ENCODE measurements at regions not wholly inside any gene's neighbourhood (a gene's known extent, or its start where the extent isn't known, plus 50 kb on each side); places are given as distances from the start of the nearest gene placed in this dataset.

DNA sequence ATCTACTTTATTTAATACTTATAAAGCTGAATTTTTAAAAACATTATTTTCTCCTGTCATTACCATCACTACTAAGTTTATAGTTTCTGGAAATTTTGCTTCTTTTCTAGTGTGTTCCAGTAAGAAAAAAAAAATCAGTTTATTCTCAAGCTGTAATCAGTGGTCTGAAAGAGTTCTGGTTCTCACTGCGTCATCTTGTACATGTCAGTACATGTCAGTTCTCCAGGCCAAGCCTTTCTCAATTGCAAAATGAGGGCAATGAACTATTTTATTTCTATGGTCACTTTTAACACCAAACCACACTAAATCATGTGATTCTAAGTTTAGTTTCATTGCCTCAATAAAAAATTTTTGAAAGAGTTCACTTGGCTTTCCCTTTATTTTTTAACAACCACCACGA, 468.9 kb upstream of the LRFN5 start:
- TF ChIP-seq YY1 (IDR thresholded peaks at IDR 0.05; ENCODE audit: low read depth) (no peak), RFX5 (IDR thresholded peaks at IDR 0.05; ENCODE audit: low read length) (no peak), FOXJ3 (CRISPR knock-in tag; IDR thresholded peaks at IDR 0.05) (no peak), CHD2 (IDR thresholded peaks at IDR 0.05; ENCODE audit: low read length, partially characterized antibody) (no peak), FOSL2 (IDR thresholded peaks at IDR 0.05; ENCODE audit: borderline replicate concordance, low read depth) (no peak), MXI1 (IDR thresholded peaks at IDR 0.05; ENCODE audit: low read depth, low read length) (no peak), TCF12 (IDR thresholded peaks at IDR 0.05) (no peak), RCOR1 (IDR thresholded peaks at IDR 0.05; ENCODE audit: low read length) (no peak), RAD21 (IDR thresholded peaks at IDR 0.05; ENCODE audit: low read length) (no peak), POLR2AphosphoS5 (IDR thresholded peaks at IDR 0.05; ENCODE audit: low read depth, low read length) (no peak), ELF1 (IDR thresholded peaks at IDR 0.05) (no peak), EP300 (IDR thresholded peaks at IDR 0.05; ENCODE audit: borderline replicate concordance in 1 of 2, low read depth in 1 of 2, low read length in 1 of 2) (no peak)
- TF ChIP-seq, protein P1, sequence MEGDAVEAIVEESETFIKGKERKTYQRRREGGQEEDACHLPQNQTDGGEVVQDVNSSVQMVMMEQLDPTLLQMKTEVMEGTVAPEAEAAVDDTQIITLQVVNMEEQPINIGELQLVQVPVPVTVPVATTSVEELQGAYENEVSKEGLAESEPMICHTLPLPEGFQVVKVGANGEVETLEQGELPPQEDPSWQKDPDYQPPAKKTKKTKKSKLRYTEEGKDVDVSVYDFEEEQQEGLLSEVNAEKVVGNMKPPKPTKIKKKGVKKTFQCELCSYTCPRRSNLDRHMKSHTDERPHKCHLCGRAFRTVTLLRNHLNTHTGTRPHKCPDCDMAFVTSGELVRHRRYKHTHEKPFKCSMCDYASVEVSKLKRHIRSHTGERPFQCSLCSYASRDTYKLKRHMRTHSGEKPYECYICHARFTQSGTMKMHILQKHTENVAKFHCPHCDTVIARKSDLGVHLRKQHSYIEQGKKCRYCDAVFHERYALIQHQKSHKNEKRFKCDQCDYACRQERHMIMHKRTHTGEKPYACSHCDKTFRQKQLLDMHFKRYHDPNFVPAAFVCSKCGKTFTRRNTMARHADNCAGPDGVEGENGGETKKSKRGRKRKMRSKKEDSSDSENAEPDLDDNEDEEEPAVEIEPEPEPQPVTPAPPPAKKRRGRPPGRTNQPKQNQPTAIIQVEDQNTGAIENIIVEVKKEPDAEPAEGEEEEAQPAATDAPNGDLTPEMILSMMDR (IDR thresholded peaks at IDR 0.05): no peak
- TF ChIP-seq, protein P2, sequence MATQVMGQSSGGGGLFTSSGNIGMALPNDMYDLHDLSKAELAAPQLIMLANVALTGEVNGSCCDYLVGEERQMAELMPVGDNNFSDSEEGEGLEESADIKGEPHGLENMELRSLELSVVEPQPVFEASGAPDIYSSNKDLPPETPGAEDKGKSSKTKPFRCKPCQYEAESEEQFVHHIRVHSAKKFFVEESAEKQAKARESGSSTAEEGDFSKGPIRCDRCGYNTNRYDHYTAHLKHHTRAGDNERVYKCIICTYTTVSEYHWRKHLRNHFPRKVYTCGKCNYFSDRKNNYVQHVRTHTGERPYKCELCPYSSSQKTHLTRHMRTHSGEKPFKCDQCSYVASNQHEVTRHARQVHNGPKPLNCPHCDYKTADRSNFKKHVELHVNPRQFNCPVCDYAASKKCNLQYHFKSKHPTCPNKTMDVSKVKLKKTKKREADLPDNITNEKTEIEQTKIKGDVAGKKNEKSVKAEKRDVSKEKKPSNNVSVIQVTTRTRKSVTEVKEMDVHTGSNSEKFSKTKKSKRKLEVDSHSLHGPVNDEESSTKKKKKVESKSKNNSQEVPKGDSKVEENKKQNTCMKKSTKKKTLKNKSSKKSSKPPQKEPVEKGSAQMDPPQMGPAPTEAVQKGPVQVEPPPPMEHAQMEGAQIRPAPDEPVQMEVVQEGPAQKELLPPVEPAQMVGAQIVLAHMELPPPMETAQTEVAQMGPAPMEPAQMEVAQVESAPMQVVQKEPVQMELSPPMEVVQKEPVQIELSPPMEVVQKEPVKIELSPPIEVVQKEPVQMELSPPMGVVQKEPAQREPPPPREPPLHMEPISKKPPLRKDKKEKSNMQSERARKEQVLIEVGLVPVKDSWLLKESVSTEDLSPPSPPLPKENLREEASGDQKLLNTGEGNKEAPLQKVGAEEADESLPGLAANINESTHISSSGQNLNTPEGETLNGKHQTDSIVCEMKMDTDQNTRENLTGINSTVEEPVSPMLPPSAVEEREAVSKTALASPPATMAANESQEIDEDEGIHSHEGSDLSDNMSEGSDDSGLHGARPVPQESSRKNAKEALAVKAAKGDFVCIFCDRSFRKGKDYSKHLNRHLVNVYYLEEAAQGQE (IDR thresholded peaks at IDR 0.05; ENCODE audit: low read depth, low read length): no peak
